ENCODE measurements at regions not wholly inside any gene's neighbourhood (a gene's known extent, or its start where the extent isn't known, plus 50 kb on each side); places are given as distances from the start of the nearest gene placed in this dataset.

- TF ChIP-seq CTCF (IDR thresholded peaks at IDR 0.05; ENCODE audit: extremely low read depth in 1 of 2, insufficient read depth in 1 of 2, low read depth in 1 of 2, low read length in 2 of 2) (no peak), EZH2 (IDR thresholded peaks at IDR 0.05; ENCODE audit: borderline replicate concordance, low read depth, low read length, severe bottlenecking) (no peak), POLR2A (IDR thresholded peaks at IDR 0.05; ENCODE audit: low read depth, low read length) (no peak), MYC (IDR thresholded peaks at IDR 0.05; ENCODE audit: low read depth, low read length) (no peak), POLR2AphosphoS5 (IDR thresholded peaks at IDR 0.05; ENCODE audit: insufficient read depth, low read depth, low read length) (no peak), JUN (IDR thresholded peaks at IDR 0.05; ENCODE audit: borderline replicate concordance, insufficient read depth, insufficient read length, low read depth) (no peak)
These were observed 214.3 kb downstream of the KCNA4 start for GRCh38 chr11:29802522-29802921.
